T1000 (cell line): ENCODE measurements at regions not wholly inside any gene's neighbourhood (a gene's known extent, or its start where the extent isn't known, plus 50 kb on each side); places are given as distances from the start of the nearest gene placed in this dataset.

ENCODE experiments used
- DNase-seq: peaks from one replicate; lab custom pipeline; 2025; ENCODE audit warnings: mixed read lengths; lab: John Stamatoyannopoulos, UW

- no peak for DNase-seq
Observed at GRCh38 chr2:41913311-41913710, 134.5 kb upstream of the PKDCC start.

DNA sequence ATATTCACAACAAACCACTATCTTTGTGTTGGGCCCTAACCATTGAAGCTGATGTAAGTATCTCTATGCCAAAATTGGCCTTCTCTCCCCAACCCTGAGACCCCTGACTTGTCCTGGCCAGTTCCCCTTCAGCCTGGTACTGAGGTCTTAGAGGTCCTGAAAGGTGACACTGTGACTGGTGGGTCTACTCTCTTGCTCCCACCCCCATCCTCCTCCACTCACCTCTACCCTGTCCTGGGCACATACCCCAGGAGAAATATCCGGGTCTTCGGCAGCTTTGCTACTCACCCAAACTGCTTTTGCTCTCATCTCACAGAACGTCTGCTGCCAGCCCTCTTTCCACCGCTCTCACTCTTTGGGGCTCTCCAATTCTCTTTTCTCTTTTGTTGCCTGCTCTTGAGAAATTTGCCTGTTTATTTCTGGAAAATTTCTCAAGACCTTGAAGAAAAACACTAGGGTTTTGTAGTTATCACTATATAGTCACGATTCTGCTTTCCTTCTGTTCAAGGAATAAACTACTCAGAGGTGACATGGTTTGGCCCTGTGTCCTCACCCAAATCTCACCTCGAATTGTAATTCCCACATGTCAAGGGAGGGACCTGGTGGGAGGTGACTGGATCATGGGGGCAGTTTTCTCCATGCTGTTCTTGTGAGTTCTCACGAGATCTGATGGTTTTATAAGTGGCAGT, 133.8 kb upstream of the PKDCC start:
- DNase-seq = no peak

GRCh38 chr2:41914936-41915335, 132.9 kb upstream of the PKDCC start:
- DNase-seq = no peak

DNA sequence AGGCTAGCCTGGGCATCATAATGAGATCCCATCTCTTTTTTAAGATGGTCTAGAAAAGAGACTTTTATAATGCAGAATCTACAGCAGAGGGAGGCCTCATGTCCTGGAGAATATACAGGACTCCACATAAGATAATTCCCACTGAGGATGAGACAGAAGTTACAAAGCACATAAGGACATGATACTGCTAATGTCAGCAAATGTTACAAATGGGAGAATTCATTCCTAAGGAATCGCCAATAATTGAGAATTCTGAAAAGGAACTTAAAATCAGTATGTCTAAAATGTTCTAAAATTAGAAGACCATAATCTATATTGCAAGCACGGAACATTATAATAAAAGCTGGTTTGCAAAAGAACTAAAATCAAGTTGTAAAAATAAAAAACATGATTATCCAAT, 131.6 kb upstream of the PKDCC start:
- DNase-seq = no peak

DNA sequence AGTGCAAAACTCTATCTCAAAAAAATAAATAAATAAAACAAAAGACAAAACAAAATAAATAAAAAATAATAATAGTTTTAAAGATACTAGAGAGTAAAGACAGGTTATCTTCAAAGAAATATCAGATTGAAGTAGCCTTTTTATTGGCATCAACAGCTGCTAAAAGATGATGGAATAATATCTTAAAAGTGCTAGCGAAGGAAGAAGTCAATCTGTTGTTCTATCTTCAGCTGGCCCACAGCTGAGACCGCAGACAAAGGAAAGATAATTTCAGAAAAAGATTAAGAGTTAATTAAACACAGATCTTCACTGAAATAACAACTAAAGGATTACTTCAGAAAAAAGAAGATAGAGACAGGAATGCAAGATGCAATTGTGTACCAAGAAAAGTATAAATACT, 130.2 kb upstream of the PKDCC start:
- no peak for DNase-seq

GRCh38 chr2:41919135-41919534, 128.7 kb upstream of the PKDCC start:
- DNase-seq = no peak

GRCh38 chr2:41920181-41920580, 127.6 kb upstream of the PKDCC start:
- DNase-seq = no peak

DNA sequence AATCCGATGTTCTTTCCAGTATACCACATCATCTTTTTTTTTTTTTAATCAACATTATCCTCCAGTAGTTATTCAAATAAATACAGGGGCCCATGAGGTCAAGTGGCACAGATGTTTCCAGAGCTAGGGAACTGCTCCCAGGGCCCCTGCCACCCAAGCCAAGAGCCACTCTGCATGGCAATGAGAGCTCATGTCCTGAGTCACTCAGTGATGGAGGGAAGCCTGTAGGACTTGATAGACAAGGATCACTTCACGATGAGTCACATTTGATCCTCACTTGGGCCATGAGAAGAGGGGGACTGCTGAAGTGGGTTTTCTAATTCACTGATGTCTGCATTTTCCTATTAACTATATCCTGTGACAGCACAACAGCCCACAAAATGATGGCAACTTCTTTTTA, 127.0 kb upstream of the PKDCC start:
- no peak for DNase-seq

- DNase-seq = no peak
Observed at GRCh38 chr2:41922177-41922576, 125.6 kb upstream of the PKDCC start.

GRCh38 chr2:41923156-41923786, 124.5 kb upstream of the PKDCC start:
- DNase-seq = no peak

DNA sequence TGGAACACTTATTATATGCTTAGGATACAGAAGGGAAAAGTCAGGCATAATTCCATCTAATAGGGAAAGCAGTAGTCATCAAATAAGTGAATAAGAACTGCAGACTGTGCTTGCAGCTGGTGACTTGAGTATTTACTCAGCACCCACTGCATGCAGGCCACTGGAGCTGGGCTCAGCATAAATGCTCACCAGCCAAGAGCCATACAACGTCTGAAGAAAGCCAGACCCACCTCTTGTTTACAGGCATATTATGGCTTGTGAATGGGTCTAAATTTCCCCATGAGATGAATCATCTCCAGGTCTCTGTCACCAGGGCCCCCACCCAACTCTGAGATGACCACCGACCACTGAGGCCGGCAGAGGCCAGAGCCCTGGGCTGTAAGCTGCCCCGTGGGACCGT, 123.8 kb upstream of the PKDCC start:
- no peak for DNase-seq

GRCh38 chr2:41924709-41925408, 123.0 kb upstream of the PKDCC start:
- DNase-seq = no peak

GRCh38 chr2:41925712-41926111, 122.1 kb upstream of the PKDCC start:
- DNase-seq = no peak

- DNase-seq = no peak
Observed at GRCh38 chr2:41926614-41927580, 120.9 kb upstream of the PKDCC start.

DNA sequence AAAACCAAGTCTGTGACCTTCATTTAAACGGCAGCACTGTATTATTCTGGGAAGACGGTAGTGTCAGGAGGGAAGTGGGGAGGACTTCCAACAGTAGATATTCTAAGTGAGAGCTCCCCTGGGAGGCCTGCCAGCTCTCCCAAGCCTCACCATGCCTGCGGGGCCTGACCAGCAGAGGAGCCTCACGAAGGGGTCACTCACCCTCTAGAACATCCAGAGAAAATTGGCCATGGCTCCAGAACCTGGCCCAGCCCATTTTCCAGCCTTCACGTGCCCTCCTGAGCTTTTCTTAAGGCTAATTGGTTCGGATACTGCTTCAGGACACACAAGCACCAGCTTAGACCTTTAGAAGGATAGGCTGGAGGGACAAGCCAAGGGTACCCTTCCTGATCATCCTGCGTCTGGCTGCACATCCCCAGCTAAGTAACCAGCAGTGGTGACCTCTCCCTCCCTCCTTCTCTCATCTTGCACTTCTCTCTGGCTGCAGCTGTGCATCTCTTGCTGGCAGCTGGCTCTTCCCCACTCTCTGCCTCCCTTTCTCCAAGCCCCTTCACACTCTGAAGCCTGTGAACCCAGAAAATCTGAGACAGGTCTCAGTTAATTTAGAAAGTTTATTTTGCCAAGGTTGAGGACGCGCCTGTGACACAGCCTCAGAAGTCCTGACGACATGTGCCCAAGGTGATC, 120.1 kb upstream of the PKDCC start:
- DNase-seq = no peak

- peak; percentile 36 for DNase-seq
Observed at GRCh38 chr2:41928526-41928925, 119.3 kb upstream of the PKDCC start.

- DNase-seq = peak; percentile 64
Observed at GRCh38 chr2:41930807-41931566, 116.8 kb upstream of the PKDCC start.

DNA sequence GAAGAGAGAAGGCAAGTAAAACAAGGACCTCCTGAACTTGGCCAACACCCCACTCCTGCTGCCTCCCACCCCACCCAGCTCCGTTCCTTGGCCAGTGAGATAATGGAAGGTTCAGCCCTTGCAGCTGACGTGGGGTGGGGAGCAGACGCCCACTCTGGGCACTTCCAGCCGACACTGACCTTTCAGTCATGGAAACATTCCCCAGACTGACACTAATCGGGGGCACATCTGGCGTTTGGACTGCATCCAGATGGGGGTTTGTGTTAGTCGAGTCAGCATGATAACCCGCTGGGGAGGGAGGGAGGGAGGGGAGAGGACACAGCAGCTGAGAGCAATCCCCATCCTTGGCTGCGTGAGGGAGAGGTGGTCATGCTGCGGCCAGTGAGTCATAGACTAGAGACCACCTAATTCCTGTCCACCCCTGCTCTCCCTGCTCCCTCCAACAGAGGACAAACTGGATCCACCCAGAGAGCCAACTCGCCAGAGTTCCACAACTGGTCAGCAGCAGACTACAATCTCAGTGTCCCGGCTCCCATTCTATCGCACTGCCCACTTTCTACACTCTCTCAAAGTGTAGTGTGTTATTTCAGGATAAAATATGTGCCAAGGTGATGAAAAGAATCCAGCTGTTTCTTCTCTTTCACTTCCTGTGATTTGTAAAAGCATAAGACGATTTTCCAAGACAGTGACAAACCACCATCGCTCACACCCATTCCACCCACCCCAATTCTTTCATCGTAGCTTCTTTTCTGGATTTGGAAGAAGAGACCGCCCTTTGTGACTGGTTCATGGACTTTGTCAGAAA, 115.4 kb upstream of the PKDCC start:
- DNase-seq = no peak

DNA sequence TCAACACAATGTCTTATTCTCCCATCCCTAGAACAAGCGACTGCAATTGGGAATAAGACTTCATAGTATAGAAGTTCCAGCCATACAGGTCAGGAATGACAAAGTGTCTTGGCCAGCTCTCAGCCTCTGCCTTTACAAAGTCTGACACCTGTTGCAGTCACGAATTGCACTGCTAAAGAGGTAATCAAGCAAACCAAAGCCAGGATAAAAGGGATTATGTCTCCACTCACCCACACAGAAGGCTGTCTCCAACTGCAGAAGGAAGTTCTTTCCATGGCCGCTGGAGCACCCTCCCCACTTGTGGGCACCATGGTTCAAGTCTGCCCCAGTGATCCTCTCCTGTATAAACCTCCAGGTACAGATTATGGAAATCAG, 114.8 kb upstream of the PKDCC start:
- no peak for DNase-seq
